OCI-LY1 (cell line): ENCODE measurements at regions not wholly inside any gene's neighbourhood (a gene's known extent, or its start where the extent isn't known, plus 50 kb on each side); places are given as distances from the start of the nearest gene placed in this dataset.

ENCODE experiments used
- EZH2 ChIP-seq: fragments of 200-600 bp; sonication (generic), shearing (Covaris generic); IDR thresholded peaks from 2 replicates; pipeline ENCODE4 v1.8.0; 2017; ENCODE audit warnings: borderline replicate concordance, mixed run types, mild to moderate bottlenecking, antibody characterized with exemption, low read length, moderate library complexity, mixed read lengths
- TF ChIP-seq, protein P1 (sequence below): fragments of 200-600 bp; sonication (generic), shearing (Covaris generic); IDR thresholded peaks from 2 replicates; pipeline ENCODE4 v1.5.1; 2017; ENCODE audit warnings: mild to moderate bottlenecking, antibody characterized with exemption, low read length, moderate library complexity, mixed read lengths

GRCh38 chr16:51986301-51986700 lies 560.6 kb downstream of the TOX3 start:
- TF ChIP-seq, protein P1, sequence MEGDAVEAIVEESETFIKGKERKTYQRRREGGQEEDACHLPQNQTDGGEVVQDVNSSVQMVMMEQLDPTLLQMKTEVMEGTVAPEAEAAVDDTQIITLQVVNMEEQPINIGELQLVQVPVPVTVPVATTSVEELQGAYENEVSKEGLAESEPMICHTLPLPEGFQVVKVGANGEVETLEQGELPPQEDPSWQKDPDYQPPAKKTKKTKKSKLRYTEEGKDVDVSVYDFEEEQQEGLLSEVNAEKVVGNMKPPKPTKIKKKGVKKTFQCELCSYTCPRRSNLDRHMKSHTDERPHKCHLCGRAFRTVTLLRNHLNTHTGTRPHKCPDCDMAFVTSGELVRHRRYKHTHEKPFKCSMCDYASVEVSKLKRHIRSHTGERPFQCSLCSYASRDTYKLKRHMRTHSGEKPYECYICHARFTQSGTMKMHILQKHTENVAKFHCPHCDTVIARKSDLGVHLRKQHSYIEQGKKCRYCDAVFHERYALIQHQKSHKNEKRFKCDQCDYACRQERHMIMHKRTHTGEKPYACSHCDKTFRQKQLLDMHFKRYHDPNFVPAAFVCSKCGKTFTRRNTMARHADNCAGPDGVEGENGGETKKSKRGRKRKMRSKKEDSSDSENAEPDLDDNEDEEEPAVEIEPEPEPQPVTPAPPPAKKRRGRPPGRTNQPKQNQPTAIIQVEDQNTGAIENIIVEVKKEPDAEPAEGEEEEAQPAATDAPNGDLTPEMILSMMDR: no peak
- TF ChIP-seq EZH2: no peak
